ENCODE measurements at regions not wholly inside any gene's neighbourhood (a gene's known extent, or its start where the extent isn't known, plus 50 kb on each side); places are given as distances from the start of the nearest gene placed in this dataset.

DNA sequence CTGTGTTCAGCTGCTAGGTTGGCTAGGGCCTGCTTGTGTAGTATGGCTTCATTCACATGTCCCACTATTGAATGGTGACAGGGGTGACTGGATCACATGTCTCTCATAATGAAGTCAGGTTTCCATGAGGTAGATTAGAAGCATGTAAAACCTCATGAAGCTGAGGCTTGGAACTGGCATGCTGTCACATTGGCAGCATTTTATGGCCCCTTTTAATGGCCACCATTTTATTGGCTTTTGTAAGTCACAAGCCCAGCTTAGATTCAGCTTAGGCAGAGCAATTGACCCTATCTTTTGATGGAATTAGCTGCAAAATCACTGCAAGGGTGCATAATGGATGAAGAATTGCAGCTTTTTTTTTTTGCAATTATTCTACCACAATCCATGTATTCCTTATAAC, 583.5 kb downstream of the MED13L start:
- Histone ChIP-seq H3K4me3 (ENCODE audit: low read depth, low read length) (no peak overlapping the region), H3K9me3 (ENCODE audit: control insufficient read depth in 2 of 2, low read length in 2 of 2) (no peaks in the 10 kb centered on the region), H3K4me1 (ENCODE audit: control insufficient read depth, insufficient read depth, low read length, poor library complexity, severe bottlenecking) (no peaks in the 10 kb centered on the region), H3K27me3 (ENCODE audit: control insufficient read depth, insufficient read depth, low read length) (no peaks in the 10 kb centered on the region), H3K27ac (ENCODE audit: insufficient read depth, low read length, poor library complexity, severe bottlenecking) (no peak overlapping the region), H3K36me3 (ENCODE audit: control insufficient read depth, insufficient read depth, low read length) (no peaks in the 10 kb centered on the region)
- H3K27me3 Mint-ChIP-seq = peaks cover 4% of the 10 kb centered on the region
- peaks cover 0 to 3% (median 2%) of the 10 kb centered on the region in 7 donors for H3K9me3 Mint-ChIP-seq
- no peaks in the 10 kb centered on the region for H3K36me3 Mint-ChIP-seq
- no peak for ATAC-seq (ENCODE audit: low read depth in 2 of 2)
- H3K27ac Mint-ChIP-seq = no peak overlapping the region
- peaks cover 0 to 4% (median 0%) of the 10 kb centered on the region in 4 donors for H3K4me1 Mint-ChIP-seq
- no peak for DNase-seq
- H3K4me3 Mint-ChIP-seq = no peak overlapping the region

- Histone ChIP-seq H3K27me3 (ENCODE audit: control insufficient read depth, insufficient read depth, low read length) (no peaks in the 10 kb centered on the region), H3K4me1 (ENCODE audit: control insufficient read depth, insufficient read depth, low read length, poor library complexity, severe bottlenecking) (no peaks in the 10 kb centered on the region), H3K4me3 (ENCODE audit: low read depth, low read length) (no peak overlapping the region), H3K27ac (ENCODE audit: insufficient read depth, low read length, poor library complexity, severe bottlenecking) (no peak overlapping the region), H3K9me3 (ENCODE audit: control insufficient read depth in 2 of 2, low read length in 2 of 2) (no peaks in the 10 kb centered on the region), H3K36me3 (ENCODE audit: control insufficient read depth, insufficient read depth, low read length) (no peaks in the 10 kb centered on the region)
- DNase-seq (no peak), ATAC-seq (ENCODE audit: low read depth in 2 of 2) (no peak)
- Mint-ChIP-seq H3K27me3 (peaks cover 5% of the 10 kb centered on the region), H3K4me3 (no peak overlapping the region), H3K4me1 (peaks cover 0 to 4% (median 0%) of the 10 kb centered on the region in 4 donors), H3K27ac (no peak overlapping the region), H3K36me3 (no peaks in the 10 kb centered on the region), H3K9me3 (peaks cover 0 to 7% (median 3%) of the 10 kb centered on the region in 7 donors)
Observed at GRCh38 chr12:115691123-115691522, 586.4 kb downstream of the MED13L start.

DNA sequence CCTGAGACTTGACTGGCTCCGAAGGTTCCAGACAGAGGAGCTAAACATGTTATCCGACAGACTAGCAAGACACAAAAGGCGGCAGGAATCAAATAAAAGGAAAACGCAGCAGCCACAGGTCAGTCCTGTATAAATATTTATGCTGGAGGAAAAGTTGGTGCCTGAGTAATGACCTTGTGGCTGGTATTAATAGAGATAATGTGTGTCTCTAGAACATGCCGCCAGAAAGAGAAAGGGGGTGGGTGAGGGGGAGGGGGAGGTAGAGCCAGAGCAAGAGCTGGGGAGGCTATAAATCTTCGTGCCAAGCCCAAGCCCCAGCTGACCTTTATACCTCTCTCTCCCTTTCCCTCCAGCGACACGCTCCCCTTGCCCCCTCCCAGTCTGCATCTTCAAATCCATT, 590.4 kb downstream of the MED13L start:
- no peaks in the 10 kb centered on the region for H3K9me3 ChIP-seq (ENCODE audit: control insufficient read depth in 2 of 2, low read length in 2 of 2)
- no peaks in the 10 kb centered on the region for H3K36me3 ChIP-seq (ENCODE audit: control insufficient read depth, insufficient read depth, low read length)
- no peak overlapping the region for H3K27ac ChIP-seq (ENCODE audit: insufficient read depth, low read length, poor library complexity, severe bottlenecking)
- Mint-ChIP-seq H3K27me3 (peaks cover 10% of the 10 kb centered on the region), H3K4me3 (no peak overlapping the region), H3K27ac (no peak overlapping the region), H3K36me3 (no peaks in the 10 kb centered on the region), H3K9me3 (peaks cover 0 to 7% (median 2%) of the 10 kb centered on the region in 7 donors), H3K4me1 (no peaks in the 10 kb centered on the region)
- no peaks in the 10 kb centered on the region for H3K4me1 ChIP-seq (ENCODE audit: control insufficient read depth, insufficient read depth, low read length, poor library complexity, severe bottlenecking)
- no peak for DNase-seq
- no peak for ATAC-seq (ENCODE audit: low read depth in 2 of 2)
- no peak overlapping the region for H3K4me3 ChIP-seq (ENCODE audit: low read depth, low read length)
- H3K27me3 ChIP-seq (ENCODE audit: control insufficient read depth, insufficient read depth, low read length) = no peaks in the 10 kb centered on the region

GRCh38 chr12:115683240-115683780, 594.2 kb downstream of the MED13L start:
- ATAC-seq (ENCODE audit: low read depth in 2 of 2) = no peak
- Mint-ChIP-seq H3K27me3 (peaks cover 10% of the 10 kb centered on the region), H3K4me3 (no peak overlapping the region), H3K36me3 (no peaks in the 10 kb centered on the region), H3K9me3 (peaks cover 0 to 9% (median 3%) of the 10 kb centered on the region in 7 donors), H3K27ac (no peak overlapping the region), H3K4me1 (no peaks in the 10 kb centered on the region)
- Histone ChIP-seq H3K27me3 (ENCODE audit: control insufficient read depth, insufficient read depth, low read length) (no peaks in the 10 kb centered on the region), H3K9me3 (ENCODE audit: control insufficient read depth in 2 of 2, low read length in 2 of 2) (no peaks in the 10 kb centered on the region), H3K36me3 (ENCODE audit: control insufficient read depth, insufficient read depth, low read length) (no peaks in the 10 kb centered on the region), H3K27ac (ENCODE audit: insufficient read depth, low read length, poor library complexity, severe bottlenecking) (no peak overlapping the region), H3K4me3 (ENCODE audit: low read depth, low read length) (no peak overlapping the region), H3K4me1 (ENCODE audit: control insufficient read depth, insufficient read depth, low read length, poor library complexity, severe bottlenecking) (no peaks in the 10 kb centered on the region)
- no peak for DNase-seq

DNA sequence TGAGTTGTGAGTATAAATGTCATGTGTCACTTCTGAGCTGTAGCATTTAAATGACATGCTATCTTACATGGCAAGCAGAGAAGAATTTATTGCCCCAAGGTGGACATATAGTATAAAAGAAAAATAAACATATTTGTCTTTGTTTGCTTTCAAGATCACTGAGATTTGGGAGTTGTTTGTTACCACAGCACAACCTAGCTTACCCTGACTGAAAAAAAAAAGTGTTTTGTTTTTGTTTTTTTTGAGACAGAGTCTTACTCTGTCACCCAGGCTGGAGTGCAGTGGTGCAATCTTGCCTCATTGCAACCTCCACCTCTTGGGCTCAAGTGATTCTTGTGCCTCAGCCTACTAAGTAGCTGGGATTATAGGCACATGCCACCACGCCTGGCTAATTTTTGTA, 596.5 kb downstream of the MED13L start:
- Mint-ChIP-seq H3K27me3 (peaks cover 5% of the 10 kb centered on the region), H3K4me1 (no peaks in the 10 kb centered on the region), H3K4me3 (no peak overlapping the region), H3K9me3 (peaks cover 0 to 9% (median 3%) of the 10 kb centered on the region in 7 donors), H3K36me3 (no peaks in the 10 kb centered on the region), H3K27ac (no peak overlapping the region)
- no peaks in the 10 kb centered on the region for H3K27me3 ChIP-seq (ENCODE audit: control insufficient read depth, insufficient read depth, low read length)
- H3K4me3 ChIP-seq (ENCODE audit: low read depth, low read length) = no peak overlapping the region
- H3K4me1 ChIP-seq (ENCODE audit: control insufficient read depth, insufficient read depth, low read length, poor library complexity, severe bottlenecking) = no peaks in the 10 kb centered on the region
- DNase-seq (no peak), ATAC-seq (ENCODE audit: low read depth in 2 of 2) (no peak)
- H3K36me3 ChIP-seq (ENCODE audit: control insufficient read depth, insufficient read depth, low read length) = no peaks in the 10 kb centered on the region
- H3K9me3 ChIP-seq (ENCODE audit: control insufficient read depth in 2 of 2, low read length in 2 of 2) = no peaks in the 10 kb centered on the region
- no peak overlapping the region for H3K27ac ChIP-seq (ENCODE audit: insufficient read depth, low read length, poor library complexity, severe bottlenecking)

- Mint-ChIP-seq H3K4me3 (no peak overlapping the region), H3K27me3 (no peaks in the 10 kb centered on the region), H3K36me3 (no peaks in the 10 kb centered on the region), H3K9me3 (peaks cover 0 to 8% (median 4%) of the 10 kb centered on the region in 7 donors), H3K27ac (no peak overlapping the region), H3K4me1 (no peaks in the 10 kb centered on the region)
- H3K4me3 ChIP-seq (ENCODE audit: low read depth, low read length) = no peak overlapping the region
- no peaks in the 10 kb centered on the region for H3K27me3 ChIP-seq (ENCODE audit: control insufficient read depth, insufficient read depth, low read length)
- DNase-seq (no peak), ATAC-seq (ENCODE audit: low read depth in 2 of 2) (no peak)
- no peaks in the 10 kb centered on the region for H3K36me3 ChIP-seq (ENCODE audit: control insufficient read depth, insufficient read depth, low read length)
- H3K27ac ChIP-seq (ENCODE audit: insufficient read depth, low read length, poor library complexity, severe bottlenecking) = no peak overlapping the region
- H3K9me3 ChIP-seq (ENCODE audit: control insufficient read depth in 2 of 2, low read length in 2 of 2) = no peaks in the 10 kb centered on the region
- H3K4me1 ChIP-seq (ENCODE audit: control insufficient read depth, insufficient read depth, low read length, poor library complexity, severe bottlenecking) = no peaks in the 10 kb centered on the region
Observed at GRCh38 chr12:115672506-115673080, 604.9 kb downstream of the MED13L start.

GRCh38 chr12:115672086-115672485, 605.4 kb downstream of the MED13L start:
- H3K36me3 Mint-ChIP-seq = no peaks in the 10 kb centered on the region
- Histone ChIP-seq H3K4me3 (ENCODE audit: low read depth, low read length) (no peak overlapping the region), H3K36me3 (ENCODE audit: control insufficient read depth, insufficient read depth, low read length) (no peaks in the 10 kb centered on the region), H3K27ac (ENCODE audit: insufficient read depth, low read length, poor library complexity, severe bottlenecking) (no peak overlapping the region), H3K9me3 (ENCODE audit: control insufficient read depth in 2 of 2, low read length in 2 of 2) (no peaks in the 10 kb centered on the region), H3K4me1 (ENCODE audit: control insufficient read depth, insufficient read depth, low read length, poor library complexity, severe bottlenecking) (no peaks in the 10 kb centered on the region), H3K27me3 (ENCODE audit: control insufficient read depth, insufficient read depth, low read length) (no peaks in the 10 kb centered on the region)
- peaks cover 0 to 8% (median 4%) of the 10 kb centered on the region in 7 donors for H3K9me3 Mint-ChIP-seq
- ATAC-seq (ENCODE audit: low read depth in 2 of 2) (no peak), DNase-seq (no peak)
- H3K4me1 Mint-ChIP-seq = no peaks in the 10 kb centered on the region
- H3K4me3 Mint-ChIP-seq = no peak overlapping the region
- no peak overlapping the region for H3K27ac Mint-ChIP-seq
- H3K27me3 Mint-ChIP-seq = no peaks in the 10 kb centered on the region

DNA sequence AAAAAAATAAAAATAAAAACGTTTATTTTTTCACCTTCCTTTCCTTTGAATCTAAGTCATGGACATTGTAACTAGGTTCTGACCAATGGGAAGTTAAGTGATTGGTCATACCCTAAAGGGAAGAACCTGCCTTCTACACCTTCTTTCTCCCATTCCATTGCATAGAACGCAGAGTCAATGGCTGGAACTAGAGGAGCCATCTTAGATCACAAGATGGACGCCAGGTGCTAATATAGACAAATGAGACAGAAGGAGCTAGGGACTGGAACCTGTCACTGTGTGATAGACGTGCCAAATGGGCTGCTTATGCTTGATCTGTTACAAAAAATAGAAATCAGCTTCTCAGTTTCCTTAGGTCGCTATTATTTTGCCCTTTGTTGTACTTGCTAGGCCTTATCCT, 606.6 kb downstream of the MED13L start:
- H3K9me3 ChIP-seq (ENCODE audit: control insufficient read depth in 2 of 2, low read length in 2 of 2) = no peaks in the 10 kb centered on the region
- H3K27ac ChIP-seq (ENCODE audit: insufficient read depth, low read length, poor library complexity, severe bottlenecking) = no peak overlapping the region
- no peak for ATAC-seq (ENCODE audit: low read depth in 2 of 2)
- H3K36me3 ChIP-seq (ENCODE audit: control insufficient read depth, insufficient read depth, low read length) = no peaks in the 10 kb centered on the region
- no peaks in the 10 kb centered on the region for H3K4me1 Mint-ChIP-seq
- no peaks in the 10 kb centered on the region for H3K27me3 ChIP-seq (ENCODE audit: control insufficient read depth, insufficient read depth, low read length)
- no peaks in the 10 kb centered on the region for H3K4me1 ChIP-seq (ENCODE audit: control insufficient read depth, insufficient read depth, low read length, poor library complexity, severe bottlenecking)
- no peak overlapping the region for H3K4me3 ChIP-seq (ENCODE audit: low read depth, low read length)
- peaks cover 0 to 8% (median 3%) of the 10 kb centered on the region in 7 donors for H3K9me3 Mint-ChIP-seq
- H3K27ac Mint-ChIP-seq = no peak overlapping the region
- no peak overlapping the region for H3K4me3 Mint-ChIP-seq
- H3K36me3 Mint-ChIP-seq = no peaks in the 10 kb centered on the region
- H3K27me3 Mint-ChIP-seq = no peaks in the 10 kb centered on the region
- DNase-seq = no peak
